HG03103 (cell line): ENCODE measurements at regions not wholly inside any gene's neighbourhood (a gene's known extent, or its start where the extent isn't known, plus 50 kb on each side); places are given as distances from the start of the nearest gene placed in this dataset.

ENCODE experiments used
- ATAC-seq: cut with Tn5 transposase; IDR thresholded peaks from one replicate; pipeline ENCODE4 v1.9.1; 2021; ENCODE audit warnings: low read depth; ENCODE audit not compliant: unreplicated experiment

DNA sequence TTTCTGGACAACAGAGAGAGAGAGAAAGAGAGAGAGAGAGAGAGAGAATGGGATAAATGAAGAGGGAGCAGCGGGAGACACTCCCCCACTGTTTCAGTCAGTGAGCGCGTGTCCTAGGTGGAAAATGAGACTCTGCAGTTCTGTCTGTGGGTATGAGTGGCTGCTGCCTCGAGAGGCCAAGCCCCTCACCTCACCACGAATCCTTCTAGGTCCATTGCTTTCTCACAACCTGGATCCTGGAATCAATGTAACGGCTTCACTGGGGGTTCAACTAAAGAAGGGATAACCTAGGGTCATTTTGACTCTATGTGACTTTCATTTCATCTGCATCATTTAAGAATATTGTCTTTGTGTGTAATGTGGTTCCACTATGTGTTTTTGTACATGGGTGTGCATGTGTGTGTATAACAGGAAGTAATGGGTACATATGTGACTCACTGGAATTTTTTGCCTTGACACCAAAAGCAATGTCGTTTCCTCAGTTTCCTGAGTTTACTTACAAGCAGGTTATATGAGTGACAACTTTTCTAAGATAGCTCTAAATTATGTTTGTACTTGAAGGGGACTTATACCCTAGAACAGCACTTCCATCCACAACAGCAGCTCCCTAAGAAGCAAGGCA lies 221.4 kb upstream of the TRIB2 start:
- no peak for ATAC-seq

DNA sequence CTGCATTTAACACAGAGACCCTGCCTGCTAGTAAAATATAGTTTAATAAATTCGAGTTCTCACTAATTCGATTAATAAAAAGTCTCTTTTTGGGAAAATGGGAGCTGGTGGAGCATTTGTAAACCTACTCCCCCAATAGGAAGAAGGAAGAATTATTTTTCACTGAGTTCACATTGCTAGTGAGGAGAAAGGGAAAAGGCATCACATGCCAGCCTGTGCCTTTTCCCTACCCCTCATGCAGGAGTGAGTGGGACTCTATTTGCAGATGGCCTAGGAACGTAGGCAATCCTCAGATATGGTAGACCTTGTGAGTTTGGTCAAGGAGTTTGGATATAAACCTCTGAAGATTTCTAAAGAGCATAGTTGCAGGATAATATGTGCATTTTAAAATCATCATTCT lies 218.4 kb upstream of the TRIB2 start:
- no peak for ATAC-seq

DNA sequence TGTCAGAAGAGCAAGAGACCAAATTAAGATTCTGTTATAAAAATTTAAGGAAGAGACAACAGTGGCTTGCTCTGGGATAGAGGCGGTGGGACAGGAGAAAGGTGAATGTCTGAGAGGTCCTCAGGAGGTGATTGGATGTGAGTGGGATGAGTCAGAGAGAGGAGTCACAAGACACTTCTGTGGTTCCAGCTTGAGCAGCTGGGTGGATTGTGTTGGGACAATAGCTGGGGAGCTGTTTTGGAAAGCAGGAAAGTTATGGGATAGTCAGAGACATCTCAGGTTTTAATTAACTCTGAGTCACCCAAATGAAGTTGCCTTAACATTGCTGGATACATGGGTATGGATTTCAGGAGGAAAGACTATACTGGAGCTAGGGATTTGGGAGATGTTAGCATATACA lies 218.0 kb upstream of the TRIB2 start:
- no peak for ATAC-seq

DNA sequence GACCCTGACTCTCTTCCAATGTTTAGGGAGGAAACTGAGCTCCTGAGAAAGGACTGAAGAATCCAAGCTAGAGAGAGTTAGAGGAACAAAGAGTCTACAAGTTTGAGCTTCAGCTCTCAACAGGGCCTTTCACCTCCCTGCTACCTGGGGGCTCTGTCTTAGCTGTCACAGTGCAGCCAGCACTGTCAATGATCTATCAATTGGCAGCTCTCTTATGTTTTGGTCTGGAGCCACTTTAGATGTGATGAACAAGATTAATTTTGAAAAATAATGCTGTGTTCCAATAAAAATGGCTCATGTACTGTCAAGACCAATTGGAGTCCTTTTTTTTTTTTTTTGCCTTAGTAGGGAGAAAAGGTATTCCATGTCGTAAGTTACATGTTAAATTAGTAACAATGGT lies 215.8 kb upstream of the TRIB2 start:
- no peak for ATAC-seq

DNA sequence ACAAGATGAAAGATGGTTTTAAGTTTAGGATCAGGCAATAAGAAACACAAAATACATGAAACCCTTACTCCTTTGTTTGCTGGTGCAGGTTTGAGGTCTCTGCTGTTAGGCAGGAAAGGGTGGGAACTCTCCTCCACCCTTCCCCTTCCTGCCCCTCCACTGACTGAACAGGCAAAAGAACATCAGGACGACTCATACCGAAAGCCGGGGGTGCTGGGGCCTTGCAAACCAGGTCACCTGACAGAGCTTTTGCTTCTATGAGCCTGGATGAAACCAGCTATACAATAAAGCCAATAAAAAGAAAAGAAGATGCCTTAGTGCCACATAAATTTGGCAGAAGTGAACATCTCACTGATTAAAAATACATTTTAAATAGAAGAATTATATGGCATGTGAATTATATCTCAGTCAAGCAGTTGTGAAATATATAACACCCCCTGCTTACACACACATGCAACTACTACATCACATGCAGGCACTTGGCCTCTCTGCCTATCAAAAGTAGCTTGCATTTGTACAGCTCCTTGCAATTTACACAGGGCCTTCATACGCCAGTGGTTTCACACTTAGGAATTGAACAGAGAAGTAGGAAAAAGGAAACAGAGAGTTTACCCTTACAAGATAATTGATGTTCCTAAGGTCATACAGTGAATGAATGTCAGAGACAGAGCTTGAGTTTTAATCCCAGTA lies 215.1 kb upstream of the TRIB2 start:
- peak; percentile 93 for ATAC-seq

DNA sequence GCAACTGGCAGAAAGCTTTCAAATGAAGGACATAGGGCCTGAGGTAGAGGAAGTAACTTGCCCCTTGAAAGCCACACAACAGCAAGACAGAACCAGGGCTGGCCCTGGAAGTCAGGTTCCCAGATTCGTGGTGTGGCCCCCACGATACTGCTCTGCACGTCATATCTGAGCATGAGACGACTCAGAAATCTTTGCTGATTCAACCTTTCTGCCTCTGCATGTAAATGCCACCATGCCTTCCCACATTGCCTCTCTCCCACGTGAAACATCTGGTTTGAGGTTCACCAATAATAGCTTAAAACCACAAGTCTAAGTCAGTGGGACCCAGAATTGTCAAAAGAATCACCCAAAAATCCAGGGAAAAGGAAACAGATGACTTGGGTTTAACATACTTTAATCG lies 214.0 kb upstream of the TRIB2 start:
- ATAC-seq = no peak

GRCh38 chr2:12504443-12504842 lies 212.3 kb upstream of the TRIB2 start:
- peak; percentile 29 for ATAC-seq

GRCh38 chr2:12506846-12507245 lies 209.9 kb upstream of the TRIB2 start:
- ATAC-seq = no peak

- ATAC-seq = peak; percentile 58
Observed at GRCh38 chr2:12507295-12507694, 209.4 kb upstream of the TRIB2 start.

DNA sequence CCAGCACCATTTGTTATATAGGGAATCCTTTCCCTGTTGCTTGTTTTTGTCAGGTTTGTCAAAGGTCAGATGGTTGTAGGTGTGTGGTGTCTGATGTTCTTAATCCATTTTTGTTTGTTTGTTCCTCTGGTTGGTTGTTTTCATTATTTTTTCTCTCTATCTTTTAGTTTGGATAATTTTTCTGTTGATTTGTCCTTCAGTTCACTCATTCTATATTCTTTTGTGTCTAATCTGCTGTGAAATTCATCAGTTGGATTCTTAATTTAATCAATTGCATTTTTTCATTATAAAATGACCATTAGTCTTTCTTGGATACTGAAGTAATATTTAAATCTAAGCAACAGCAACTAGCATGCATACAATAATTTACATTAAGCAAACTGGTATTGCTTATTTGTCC lies 206.7 kb upstream of the TRIB2 start:
- ATAC-seq = no peak

DNA sequence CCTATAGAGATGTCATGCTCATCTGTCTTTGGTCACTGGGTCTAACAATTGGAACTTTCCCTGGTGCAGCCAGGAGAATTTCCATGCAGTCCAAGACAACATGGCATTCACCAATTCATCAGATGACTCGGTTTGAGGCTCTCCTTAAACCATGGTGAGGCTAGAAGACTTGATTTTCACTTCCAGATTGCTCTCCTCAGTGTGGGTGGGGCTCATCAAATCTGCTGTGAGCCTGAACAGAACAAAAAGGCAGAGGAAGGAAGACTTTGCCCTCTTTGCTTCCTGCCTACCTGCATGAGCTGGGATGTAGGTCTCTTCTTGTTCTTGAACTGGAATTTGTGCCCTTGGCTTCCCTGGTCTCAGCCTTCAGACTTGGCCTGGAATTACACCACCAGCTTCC lies 203.4 kb upstream of the TRIB2 start:
- ATAC-seq = no peak

- ATAC-seq = no peak
Observed at GRCh38 chr2:12514168-12514567, 202.6 kb upstream of the TRIB2 start.

DNA sequence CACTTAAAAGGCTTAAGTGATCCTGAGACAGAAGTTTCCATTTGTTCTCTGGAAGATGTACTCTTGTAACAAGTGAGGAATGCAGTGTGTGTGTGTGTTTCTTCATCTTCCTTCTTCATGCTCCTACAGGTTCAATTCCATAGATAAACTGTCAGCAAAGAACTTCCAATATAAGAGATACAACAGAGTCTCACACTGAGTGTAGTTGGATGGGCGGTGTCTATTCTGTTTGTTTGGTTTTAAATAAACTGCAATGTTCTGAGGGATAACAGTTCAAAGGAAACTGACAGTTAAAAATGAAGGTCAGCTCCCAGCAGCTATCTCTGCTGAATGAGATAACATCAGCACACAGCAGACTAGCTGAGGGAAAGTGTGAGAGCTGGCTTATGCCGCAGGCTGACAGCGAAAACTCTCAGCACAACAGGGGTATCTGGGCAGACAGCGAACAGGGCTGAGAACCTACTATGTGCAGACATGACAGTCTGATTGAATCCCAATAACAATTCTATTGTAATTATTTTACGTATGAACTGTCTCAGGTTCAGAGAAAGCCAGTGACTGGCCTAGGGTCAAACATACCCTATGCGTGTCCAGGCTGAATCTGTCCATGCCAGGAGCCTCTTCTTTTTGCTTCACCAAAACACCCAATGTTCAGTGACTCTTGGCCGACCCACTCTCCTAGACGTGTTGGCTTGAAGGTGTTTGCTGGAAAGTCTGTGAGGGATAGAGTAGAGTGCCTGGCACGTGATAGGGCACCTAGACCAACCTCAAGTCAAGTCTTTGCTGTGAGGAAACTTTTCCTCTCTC lies 201.9 kb upstream of the TRIB2 start:
- ATAC-seq = no peak

DNA sequence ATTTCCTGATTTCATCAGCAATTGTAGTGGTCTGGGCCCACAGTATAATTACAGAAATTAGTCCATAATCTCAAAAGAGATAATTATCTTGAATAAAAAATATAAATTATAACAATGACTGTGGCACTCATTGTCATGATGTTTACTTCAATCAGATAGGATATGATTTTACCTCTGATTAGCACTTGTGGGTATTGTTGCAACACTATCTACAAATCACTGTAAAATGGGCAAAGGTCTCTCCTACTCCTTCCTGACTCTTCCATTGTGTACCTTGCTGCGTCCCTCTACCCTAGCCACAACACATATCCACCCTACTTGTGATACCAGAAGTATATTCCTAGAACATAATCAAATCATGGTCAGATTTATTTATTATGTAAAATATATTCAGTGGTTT lies 200.9 kb upstream of the TRIB2 start:
- no peak for ATAC-seq

DNA sequence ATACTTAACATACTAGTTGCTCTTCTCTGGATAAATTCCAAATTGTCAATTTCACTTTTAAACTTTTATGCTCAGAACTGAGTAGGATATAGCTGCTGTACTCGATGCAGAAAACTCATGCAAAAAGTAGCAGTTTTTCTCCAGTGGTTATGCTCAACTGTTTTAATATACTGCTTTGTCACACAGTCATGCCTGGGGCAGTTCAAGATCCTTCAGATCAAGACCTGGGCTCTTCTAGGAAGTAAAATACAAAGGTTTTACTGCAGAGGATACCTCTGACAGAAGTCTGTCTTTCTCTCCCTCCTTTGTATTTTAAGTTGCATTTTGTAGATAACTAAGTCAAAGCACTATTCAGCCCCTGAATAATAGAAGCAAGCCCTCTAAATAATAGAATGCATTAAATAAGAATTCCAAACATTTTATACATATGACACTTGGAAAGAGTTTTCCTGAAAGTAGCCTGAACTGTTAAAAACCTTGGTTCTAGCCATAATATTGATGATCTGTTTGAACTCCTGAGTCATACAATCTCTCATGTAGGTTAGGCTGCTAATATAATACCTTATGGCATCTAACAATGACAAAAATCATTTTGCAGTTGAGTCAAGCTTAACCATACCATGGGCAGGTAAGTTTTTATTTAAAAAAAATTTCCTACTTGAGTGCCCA lies 183.3 kb upstream of the TRIB2 start:
- ATAC-seq = no peak

- no peak for ATAC-seq
Observed at GRCh38 chr2:12534646-12535263, 182.0 kb upstream of the TRIB2 start.

- no peak for ATAC-seq
Observed at GRCh38 chr2:12536976-12537375, 179.8 kb upstream of the TRIB2 start.

GRCh38 chr2:12538138-12538694 lies 178.5 kb upstream of the TRIB2 start:
- no peak for ATAC-seq

DNA sequence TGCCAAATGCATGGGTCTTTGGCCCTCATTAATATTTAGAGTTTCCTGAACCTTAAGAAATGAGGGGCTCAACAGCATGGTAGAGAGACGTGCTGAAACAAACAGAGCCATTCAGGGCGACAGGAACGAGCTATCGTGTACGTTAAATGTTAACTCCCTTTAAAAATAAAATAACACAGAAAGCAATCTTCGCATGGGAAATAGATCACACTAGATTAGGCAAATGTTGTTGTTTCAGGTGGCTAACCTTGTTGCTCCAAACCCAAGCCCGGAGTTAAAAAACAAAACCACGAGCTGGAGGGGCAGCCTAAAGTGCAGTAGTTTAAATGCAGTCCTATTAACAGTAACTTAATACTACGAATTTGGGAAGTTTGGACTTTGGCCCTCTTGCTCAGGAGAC lies 177.4 kb upstream of the TRIB2 start:
- ATAC-seq = no peak

DNA sequence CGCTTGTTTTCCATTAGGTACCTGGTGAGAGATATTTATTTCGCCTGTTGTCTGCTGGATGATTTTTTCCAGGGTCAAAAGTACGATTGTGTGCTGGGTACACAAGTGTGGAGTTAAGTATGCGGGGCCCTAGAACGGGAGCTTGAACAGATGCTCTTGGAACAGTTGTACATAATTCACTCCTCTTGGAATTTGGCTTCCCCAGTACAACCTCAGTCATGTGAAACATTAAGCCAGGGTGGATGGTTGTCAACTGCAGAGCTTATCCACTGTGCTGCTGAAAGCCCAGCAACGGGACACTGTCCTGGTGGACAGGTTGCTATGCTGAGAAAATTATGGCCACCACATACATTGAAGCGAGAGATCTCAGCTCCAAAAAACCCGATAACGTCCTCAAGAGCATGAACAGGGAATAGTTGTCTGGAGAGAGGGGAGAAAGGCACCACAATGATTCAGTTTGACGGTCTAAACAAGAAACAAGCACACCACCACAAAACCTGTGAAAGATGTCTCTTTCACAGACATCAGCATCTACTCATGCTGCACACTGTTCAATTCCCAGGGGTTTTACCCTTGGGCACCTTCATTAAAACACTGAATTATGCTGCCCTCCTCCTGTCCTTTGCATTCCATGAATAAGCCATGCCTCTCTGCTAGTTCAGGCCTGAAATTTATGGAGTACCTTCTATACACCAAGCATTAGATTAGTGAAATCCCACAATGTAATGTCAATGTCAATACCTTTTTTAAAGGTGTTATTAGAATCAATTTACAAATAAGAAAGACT lies 176.8 kb upstream of the TRIB2 start:
- no peak for ATAC-seq
